PC-3 (cell line): ENCODE measurements at regions not wholly inside any gene's neighbourhood (a gene's known extent, or its start where the extent isn't known, plus 50 kb on each side); places are given as distances from the start of the nearest gene placed in this dataset.
"Not testable (repeated sequence)": the region's sequence is repeated elsewhere in the genome, so short reads cannot be mapped to it uniquely, and the experiment has no call there.

ENCODE experiments used
- EZH2 ChIP-seq: fragments of 300-600 bp; sonication (generic); IDR thresholded peaks from one replicate; pipeline ENCODE4 v1.6.1; 2017; ENCODE audit warnings: antibody characterized with exemption, mild to moderate bottlenecking, low read length; ENCODE audit not compliant: unreplicated experiment
- EZH2phosphoT487 ChIP-seq: fragments of 300-600 bp; sonication (generic); IDR thresholded peaks from 2 replicates; pipeline ENCODE4 v1.6.1; 2018; ENCODE audit warnings: mild to moderate bottlenecking, antibody characterized with exemption, low read length, borderline replicate concordance
- TF ChIP-seq, protein P1 (sequence below): fragments of 300-600 bp; sonication (generic); conservative IDR thresholded peaks from 2 replicates; pipeline ENCODE4 v1.5.1; 2017; ENCODE audit warnings: antibody characterized with exemption, low read depth, mild to moderate bottlenecking, low read length

DNA sequence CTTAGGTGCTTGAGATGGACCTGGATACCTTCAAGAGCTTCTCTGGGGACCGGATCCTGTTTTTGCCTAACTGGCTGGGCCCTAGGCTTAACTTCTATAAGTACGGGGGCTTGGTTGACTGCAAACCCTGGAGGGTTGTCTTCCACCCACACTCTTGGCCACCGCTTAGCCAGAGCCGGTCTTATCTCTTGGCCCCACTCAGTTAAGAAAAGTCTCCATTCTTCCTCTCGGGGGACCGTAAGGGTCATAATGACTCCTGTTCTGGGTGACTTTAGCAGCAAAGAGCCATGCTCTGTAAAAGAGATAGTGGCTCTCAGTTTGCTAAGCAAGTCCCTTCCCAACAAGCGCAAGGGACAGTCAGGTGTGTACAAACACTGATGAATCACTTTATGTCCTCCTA, 153.2 kb downstream of the UNC93B1 start:
- TF ChIP-seq, protein P1, sequence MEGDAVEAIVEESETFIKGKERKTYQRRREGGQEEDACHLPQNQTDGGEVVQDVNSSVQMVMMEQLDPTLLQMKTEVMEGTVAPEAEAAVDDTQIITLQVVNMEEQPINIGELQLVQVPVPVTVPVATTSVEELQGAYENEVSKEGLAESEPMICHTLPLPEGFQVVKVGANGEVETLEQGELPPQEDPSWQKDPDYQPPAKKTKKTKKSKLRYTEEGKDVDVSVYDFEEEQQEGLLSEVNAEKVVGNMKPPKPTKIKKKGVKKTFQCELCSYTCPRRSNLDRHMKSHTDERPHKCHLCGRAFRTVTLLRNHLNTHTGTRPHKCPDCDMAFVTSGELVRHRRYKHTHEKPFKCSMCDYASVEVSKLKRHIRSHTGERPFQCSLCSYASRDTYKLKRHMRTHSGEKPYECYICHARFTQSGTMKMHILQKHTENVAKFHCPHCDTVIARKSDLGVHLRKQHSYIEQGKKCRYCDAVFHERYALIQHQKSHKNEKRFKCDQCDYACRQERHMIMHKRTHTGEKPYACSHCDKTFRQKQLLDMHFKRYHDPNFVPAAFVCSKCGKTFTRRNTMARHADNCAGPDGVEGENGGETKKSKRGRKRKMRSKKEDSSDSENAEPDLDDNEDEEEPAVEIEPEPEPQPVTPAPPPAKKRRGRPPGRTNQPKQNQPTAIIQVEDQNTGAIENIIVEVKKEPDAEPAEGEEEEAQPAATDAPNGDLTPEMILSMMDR = not testable (repeated sequence)
- TF ChIP-seq EZH2, EZH2phosphoT487: not testable (repeated sequence)
